Activated CD4-positive, alpha-beta T cell treated with anti-CD3 and anti-CD28 coated beads, Interleukin-10, Interleukin-2, amounts not matched to agents 100 ng/mL and 50 ng/mL, durations not matched to agents 16 hours and 8 hours (primary cell): ENCODE measurements at regions not wholly inside any gene's neighbourhood (a gene's known extent, or its start where the extent isn't known, plus 50 kb on each side); places are given as distances from the start of the nearest gene placed in this dataset.
"Not testable (repeated sequence)": the region's sequence is repeated elsewhere in the genome, so short reads cannot be mapped to it uniquely, and the experiment has no call there.

Source experiments
- DNase-seq: peaks from one replicate; pipeline ENCODE4 v3.0.0-alpha.2; 2020

DNA sequence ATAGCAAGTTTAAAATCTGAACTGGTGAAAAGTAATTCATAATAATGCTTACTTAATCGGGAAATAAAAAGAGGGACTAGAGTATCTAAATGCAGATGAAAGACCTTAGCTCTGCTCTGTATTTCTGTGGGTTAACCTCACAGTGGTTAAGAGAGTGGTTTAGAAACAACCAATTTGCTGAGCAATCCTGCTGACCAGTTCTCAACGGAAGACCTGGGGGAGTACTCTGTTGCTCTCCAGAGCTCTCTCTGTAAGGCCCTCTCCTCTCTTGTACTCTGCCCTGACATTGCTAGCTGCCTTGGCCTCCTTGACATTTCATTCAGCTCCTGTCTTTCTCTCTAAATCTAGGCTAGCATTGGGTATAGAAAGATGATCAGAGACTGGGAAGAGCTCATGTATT, 1186.6 kb upstream of the SEMA6A start:
- DNase-seq: no peak

DNA sequence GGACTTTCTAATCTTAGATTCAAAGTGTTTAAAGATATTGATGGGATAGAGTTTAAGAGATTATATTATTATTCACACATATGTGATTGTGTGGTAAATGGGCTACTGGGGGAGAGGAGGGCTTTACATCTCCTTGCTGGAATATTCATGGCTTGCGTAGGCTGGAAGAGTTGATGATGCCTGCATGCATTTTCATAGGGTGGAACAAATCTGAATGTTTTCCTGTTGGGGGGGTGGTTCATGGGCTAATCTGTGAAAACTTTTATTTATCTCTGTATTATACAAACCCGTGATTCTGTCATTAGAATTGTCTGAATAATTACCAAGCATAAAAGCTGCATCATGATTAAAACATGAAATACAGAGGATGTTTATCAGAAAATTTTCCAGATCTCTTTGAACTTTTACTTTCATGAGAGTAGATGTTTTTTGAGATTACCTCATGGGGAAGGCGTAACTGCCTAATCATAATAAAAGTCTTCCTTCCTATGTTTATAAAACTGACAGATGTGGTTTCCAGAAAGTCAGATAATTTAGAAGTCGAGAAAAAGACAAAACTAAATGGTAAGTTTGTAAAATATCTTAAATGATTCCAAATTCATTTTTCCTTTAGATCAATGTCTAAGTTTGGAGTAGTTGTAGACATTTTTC, 1185.4 kb upstream of the SEMA6A start:
- no peak for DNase-seq

GRCh38 chr5:117752403-117752802, 1177.8 kb upstream of the SEMA6A start:
- DNase-seq: no peak

DNA sequence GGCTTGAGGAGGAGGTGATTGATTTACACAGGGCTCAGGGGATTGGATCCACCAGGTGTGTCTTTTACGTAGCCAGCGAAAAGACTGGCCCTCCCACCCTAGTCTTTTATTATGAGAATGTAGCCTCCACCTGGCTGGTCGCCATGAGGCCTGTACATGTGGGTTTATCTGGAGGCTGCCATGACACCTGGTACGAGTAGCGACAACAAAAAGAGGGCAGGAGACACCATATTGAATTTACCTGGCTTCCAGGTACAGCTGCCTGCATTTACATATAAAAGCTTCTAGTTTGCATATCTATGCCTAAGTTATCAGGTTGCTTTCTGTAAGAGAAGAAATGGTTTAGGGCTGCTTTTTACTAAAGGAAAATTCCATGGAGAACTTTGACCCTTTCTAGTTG, 1173.7 kb upstream of the SEMA6A start:
- DNase-seq: no peak

GRCh38 chr5:117743337-117743736, 1168.7 kb upstream of the SEMA6A start:
- DNase-seq: no peak

GRCh38 chr5:117741655-117742206, 1167.1 kb upstream of the SEMA6A start:
- no peak for DNase-seq

GRCh38 chr5:117740268-117740667, 1165.6 kb upstream of the SEMA6A start:
- no peak for DNase-seq

- DNase-seq: no peak
Measured at GRCh38 chr5:117738571-117738970, 1163.9 kb upstream of the SEMA6A start.

GRCh38 chr5:117736698-117737097, 1162.1 kb upstream of the SEMA6A start:
- DNase-seq: no peak

GRCh38 chr5:117734056-117734455, 1159.4 kb upstream of the SEMA6A start:
- no peak for DNase-seq

DNA sequence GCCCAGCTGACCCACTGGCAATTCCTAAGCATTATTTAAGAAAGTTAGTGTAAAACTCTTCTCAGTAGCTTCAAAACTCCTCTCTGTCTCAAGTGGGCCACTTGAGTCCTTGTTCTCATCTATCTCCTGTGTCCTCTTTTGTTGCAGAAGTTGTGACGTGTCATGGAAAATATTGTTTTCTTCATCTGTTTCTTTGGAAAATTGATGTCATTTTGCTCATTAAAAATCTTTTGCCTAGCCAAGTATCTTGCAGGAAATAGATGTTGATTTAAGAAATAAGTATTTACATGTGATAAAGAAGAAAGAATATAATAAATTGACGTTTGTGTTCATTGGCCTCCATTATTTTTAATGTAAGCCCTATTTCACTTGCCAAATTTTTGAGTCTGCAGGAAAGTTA, 1158.4 kb upstream of the SEMA6A start:
- DNase-seq: no peak

- no peak for DNase-seq
Measured at GRCh38 chr5:117732264-117732663, 1157.6 kb upstream of the SEMA6A start.

GRCh38 chr5:117731446-117731845, 1156.8 kb upstream of the SEMA6A start:
- no peak for DNase-seq

DNA sequence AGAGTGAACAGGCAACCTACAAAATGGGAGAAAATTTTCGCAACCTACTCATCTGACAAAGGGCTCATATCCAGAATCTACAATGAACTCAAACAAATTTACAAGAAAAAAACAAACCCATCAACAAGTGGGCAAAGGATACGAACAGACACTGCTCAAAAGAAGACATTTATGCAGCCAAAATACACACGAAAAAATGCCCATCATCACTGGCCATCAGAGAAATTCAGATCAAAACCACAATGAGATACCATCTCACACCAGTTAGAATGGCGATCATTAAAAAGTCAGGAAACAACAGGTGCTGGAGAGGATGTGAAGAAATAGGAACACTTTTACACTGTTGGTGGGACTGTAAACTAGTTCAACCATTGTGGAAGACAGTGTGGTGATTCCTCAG, 1146.2 kb upstream of the SEMA6A start:
- not testable (repeated sequence) for DNase-seq

DNA sequence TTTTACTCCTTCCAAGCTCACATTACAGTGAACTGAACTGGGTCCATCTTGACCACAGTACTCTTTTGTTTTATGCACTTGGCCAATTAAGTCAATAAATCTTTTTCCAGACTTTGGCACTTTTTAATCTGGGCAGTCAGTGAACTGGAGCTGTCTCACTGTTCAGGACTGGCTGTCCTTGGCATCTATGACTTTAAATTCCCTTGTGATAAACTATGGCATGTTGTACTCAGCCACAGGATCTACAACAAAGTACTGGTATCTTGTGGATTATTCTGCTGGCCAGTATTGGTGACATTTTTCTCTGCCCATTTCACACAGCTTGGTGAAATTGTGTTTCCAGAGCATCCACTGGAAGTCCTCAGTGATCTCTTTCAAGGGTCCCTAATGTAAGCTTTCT, 1144.8 kb upstream of the SEMA6A start:
- no peak for DNase-seq

- DNase-seq: no peak
Measured at GRCh38 chr5:117713585-117714198, 1139.1 kb upstream of the SEMA6A start.

GRCh38 chr5:117701062-117701461, 1126.4 kb upstream of the SEMA6A start:
- DNase-seq: no peak

GRCh38 chr5:117692606-117693005, 1118.0 kb upstream of the SEMA6A start:
- no peak for DNase-seq

DNA sequence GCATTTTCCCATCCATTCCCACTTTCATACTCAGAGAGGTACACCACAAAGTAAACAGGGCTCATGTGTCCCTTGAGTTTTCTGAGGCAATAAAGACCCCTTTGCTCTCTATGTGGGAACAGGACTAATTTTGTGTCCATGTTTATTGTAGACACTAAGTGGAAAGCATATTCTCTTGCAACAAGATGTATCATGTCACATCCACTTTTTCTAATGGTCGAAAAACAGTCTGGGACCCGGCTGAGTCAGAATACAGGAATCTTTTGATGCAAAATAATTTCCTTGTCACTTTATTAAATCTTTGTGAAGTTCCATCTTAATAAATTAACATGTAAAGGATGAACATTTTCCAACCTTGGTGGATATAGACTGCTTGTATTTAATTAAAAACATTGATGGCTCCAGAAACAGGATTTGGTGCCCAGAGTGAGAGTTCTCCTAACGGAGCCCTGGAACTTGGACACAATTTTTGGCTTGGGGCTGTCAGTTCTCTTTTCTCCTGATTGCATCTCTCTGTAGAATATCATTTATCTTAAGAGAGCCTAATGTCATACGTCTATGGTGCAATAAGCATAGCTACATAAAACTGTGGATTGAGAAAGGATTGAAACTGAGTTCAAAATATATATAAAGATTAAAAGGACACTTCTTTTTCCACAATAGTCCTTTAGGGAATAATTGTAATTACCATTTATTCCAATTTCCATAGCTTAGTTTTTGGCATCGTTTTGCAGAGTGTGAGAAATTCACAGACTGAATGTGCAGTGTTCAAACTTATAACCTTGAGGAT, 1116.7 kb upstream of the SEMA6A start:
- no peak for DNase-seq

- DNase-seq: no peak
Measured at GRCh38 chr5:117690612-117691011, 1116.0 kb upstream of the SEMA6A start.

GRCh38 chr5:117686926-117687325, 1112.3 kb upstream of the SEMA6A start:
- DNase-seq: no peak

- no peak for DNase-seq
Measured at GRCh38 chr5:117682416-117682815, 1107.8 kb upstream of the SEMA6A start.

- no peak for DNase-seq
Measured at GRCh38 chr5:117681431-117682254, 1107.0 kb upstream of the SEMA6A start.
